WTC11 (cell line): ENCODE measurements at regions not wholly inside any gene's neighbourhood (a gene's known extent, or its start where the extent isn't known, plus 50 kb on each side); places are given as distances from the start of the nearest gene placed in this dataset.
"Not testable (repeated sequence)": the region's sequence is repeated elsewhere in the genome, so short reads cannot be mapped to it uniquely, and the experiment has no call there.

Source experiments
- ATAC-seq: fragments of 200-7000 bp; cut with Tn5 transposase; 2 replicates; pipeline ENCODE4 v1.10.0; 2021; ENCODE audit warnings: mild to moderate bottlenecking, moderate library complexity
- CTCF ChIA-PET: fragments of 300-600 bp; sonication (Branson Sonifier 250); formaldehyde crosslinking; loops from one replicate; lab custom pipeline; 2021; ENCODE audit warnings: antibody characterized with exemption; lab: Charles Lee
- POLR2A ChIA-PET: fragments of 350-600 bp; sonication (Branson Sonifier 250); formaldehyde crosslinking; loops from one replicate; lab custom pipeline; 2021; ENCODE audit warnings: antibody characterized with exemption; lab: Charles Lee
- DNase-seq: peaks from one replicate; pipeline ENCODE4 v3.0.0; 2021; ENCODE audit warnings: low spot score
- H3K27ac Mint-ChIP-seq: 2 replicates; pipeline ENCODE4 v1.8.0; 2021; ENCODE audit warnings: mixed read lengths
- H3K27me3 Mint-ChIP-seq: 2 replicates; pipeline ENCODE4 v1.8.0; 2021; ENCODE audit warnings: low read depth, mild to moderate bottlenecking, moderate library complexity, mixed read lengths
- H3K36me3 Mint-ChIP-seq: 2 replicates; pipeline ENCODE4 v1.8.0; 2021; ENCODE audit warnings: mixed read lengths
- H3K4me1 Mint-ChIP-seq: 2 replicates; pipeline ENCODE4 v1.8.0; 2022; ENCODE audit warnings: mixed read lengths
- H3K4me3 Mint-ChIP-seq: 2 replicates; pipeline ENCODE4 v1.8.0; 2021; ENCODE audit warnings: mild to moderate bottlenecking, moderate library complexity, mixed read lengths
- H3K9me3 Mint-ChIP-seq: 2 replicates; pipeline ENCODE4 v1.8.0; 2021; ENCODE audit warnings: mixed read lengths
- AR ChIP-seq: fragments of 250-450 bp; sonication (Bioruptor Pico); IDR thresholded peaks from 2 replicates; pipeline ENCODE4 v1.9.0; 2021; ENCODE audit warnings: mild to moderate bottlenecking
- CDX4 ChIP-seq: fragments of 250-450 bp; sonication (Bioruptor Pico); IDR thresholded peaks from 2 replicates; pipeline ENCODE4 v1.9.0; 2021; ENCODE audit warnings: moderate library complexity, mild to moderate bottlenecking, inconsistent platforms, borderline replicate concordance
- E2F1 ChIP-seq: sonication (generic); formaldehyde crosslinking; IDR thresholded peaks from 2 replicates; pipeline ENCODE4 v1.8.0; 2022; ENCODE audit warnings: mild to moderate bottlenecking, missing genetic modification reagents
- E2F4 ChIP-seq: sonication (generic); formaldehyde crosslinking; IDR thresholded peaks from 2 replicates; pipeline ENCODE4 v1.8.1; 2022; ENCODE audit warnings: low read depth, mild to moderate bottlenecking, moderate library complexity, missing genetic modification reagents, borderline replicate concordance
- ETV6 ChIP-seq: sonication (generic); formaldehyde crosslinking; IDR thresholded peaks from 2 replicates; pipeline ENCODE4 v1.8.1; 2022; ENCODE audit warnings: mild to moderate bottlenecking, missing genetic modification reagents
- FOXP1 ChIP-seq: sonication (generic); formaldehyde crosslinking; IDR thresholded peaks from 2 replicates; pipeline ENCODE4 v1.8.0; 2022; ENCODE audit warnings: missing genetic modification reagents, mild to moderate bottlenecking, moderate library complexity, borderline replicate concordance
- GABPB1 ChIP-seq: sonication (generic); formaldehyde crosslinking; IDR thresholded peaks from 2 replicates; pipeline ENCODE4 v1.8.1; 2023; ENCODE audit warnings: mild to moderate bottlenecking, missing genetic modification reagents
- MAX ChIP-seq: sonication (generic); formaldehyde crosslinking; IDR thresholded peaks from 2 replicates; pipeline ENCODE4 v1.8.0; 2022; ENCODE audit warnings: mild to moderate bottlenecking, missing genetic modification reagents
- MXD4 ChIP-seq: fragments of 250-450 bp; sonication (Bioruptor Pico); IDR thresholded peaks from 2 replicates; pipeline ENCODE4 v1.8.0; 2021; ENCODE audit warnings: mild to moderate bottlenecking, moderate library complexity, borderline replicate concordance
- NFATC4 ChIP-seq: fragments of 250-450 bp; sonication (Bioruptor Pico); IDR thresholded peaks from 2 replicates; pipeline ENCODE4 v1.9.0; 2021; ENCODE audit warnings: mild to moderate bottlenecking
- NFE2L1 ChIP-seq: sonication (generic); formaldehyde crosslinking; IDR thresholded peaks from 2 replicates; pipeline ENCODE4 v1.8.1; 2023; ENCODE audit warnings: missing genetic modification reagents
- NFYB ChIP-seq: sonication (generic); formaldehyde crosslinking; conservative IDR thresholded peaks from 2 replicates; pipeline ENCODE4 v1.8.0; 2022; ENCODE audit warnings: low read depth, missing genetic modification reagents
- PREB ChIP-seq: sonication (generic); formaldehyde crosslinking; IDR thresholded peaks from 2 replicates; pipeline ENCODE4 v1.8.1; 2022; ENCODE audit warnings: mild to moderate bottlenecking, missing genetic modification reagents, moderate library complexity, borderline replicate concordance
- RELA ChIP-seq: sonication (generic); formaldehyde crosslinking; IDR thresholded peaks from 2 replicates; pipeline ENCODE4 v1.8.1; 2022; ENCODE audit warnings: missing genetic modification reagents, mild to moderate bottlenecking, borderline replicate concordance
- ZNF219 ChIP-seq: sonication (generic); formaldehyde crosslinking; IDR thresholded peaks from 2 replicates; pipeline ENCODE4 v1.8.0; 2023; ENCODE audit warnings: missing genetic modification reagents, mild to moderate bottlenecking, borderline replicate concordance
- ZNF232 ChIP-seq: sonication (generic); formaldehyde crosslinking; IDR thresholded peaks from 2 replicates; pipeline ENCODE4 v1.8.0; 2022; ENCODE audit warnings: mild to moderate bottlenecking, missing genetic modification reagents
- ZNF263 ChIP-seq: sonication (generic); formaldehyde crosslinking; IDR thresholded peaks from 2 replicates; pipeline ENCODE4 v1.8.1; 2022; ENCODE audit warnings: low read depth, mild to moderate bottlenecking, moderate library complexity, missing genetic modification reagents
- ZNF317 ChIP-seq: sonication (generic); formaldehyde crosslinking; IDR thresholded peaks from 2 replicates; pipeline ENCODE4 v1.8.1; 2023; ENCODE audit warnings: low read depth, mild to moderate bottlenecking, moderate library complexity, missing genetic modification reagents, borderline replicate concordance
- ZNF396 ChIP-seq: fragments of 250-450 bp; sonication (Bioruptor Pico); IDR thresholded peaks from 2 replicates; pipeline ENCODE4 v1.8.0; 2021; ENCODE audit warnings: mild to moderate bottlenecking, moderate library complexity, borderline replicate concordance
- ZNF416 ChIP-seq: fragments of 250-450 bp; sonication (Bioruptor Pico); IDR thresholded peaks from 2 replicates; pipeline ENCODE4 v1.9.0; 2021; ENCODE audit warnings: mild to moderate bottlenecking, inconsistent platforms
- ZNF423 ChIP-seq: fragments of 250-450 bp; sonication (Bioruptor Pico); IDR thresholded peaks from 2 replicates; pipeline ENCODE4 v2.1.2; 2022; ENCODE audit warnings: mild to moderate bottlenecking, moderate library complexity
- ZSCAN18 ChIP-seq: fragments of 250-450 bp; sonication (Bioruptor Pico); IDR thresholded peaks from 2 replicates; pipeline ENCODE4 v2.1.2; 2022; ENCODE audit warnings: mild to moderate bottlenecking, moderate library complexity

GRCh38 chr15:87671289-87671688 lies 585.2 kb downstream of the NTRK3 start:
- Mint-ChIP-seq H3K4me3 (no peak overlapping the region), H3K9me3 (peaks cover 20% of the 10 kb centered on the region), H3K27ac (no peak overlapping the region), H3K4me1 (peaks cover 4% of the 10 kb centered on the region; the same call in 1 of the 2 replicates), H3K27me3 (peaks cover 3% of the 10 kb centered on the region; the same call in 1 of the 2 replicates), H3K36me3 (peaks cover 22% of the 10 kb centered on the region)
- DNase-seq (no peak), ATAC-seq (no peak)
- ChIA-PET POLR2A (no interaction called here), CTCF (no interaction called here)
- TF ChIP-seq E2F1 (CRISPR knock-in tag): no peak
- TF ChIP-seq ZNF423 (CRISPR knock-in tag): no peak
- TF ChIP-seq CDX4 (CRISPR knock-in tag): no peak
- no peak for TF ChIP-seq NFE2L1 (CRISPR knock-in tag)
- no peak for TF ChIP-seq ZNF416 (CRISPR knock-in tag)
- no peak for TF ChIP-seq ETV6 (CRISPR knock-in tag)
- no peak for TF ChIP-seq FOXP1 (CRISPR knock-in tag)
- TF ChIP-seq ZNF317 (CRISPR knock-in tag): no peak
- TF ChIP-seq NFYB (CRISPR knock-in tag): no peak
- TF ChIP-seq GABPB1: no peak
- no peak for TF ChIP-seq ZNF219 (CRISPR knock-in tag)
- TF ChIP-seq AR (CRISPR knock-in tag): no peak
- TF ChIP-seq MXD4 (CRISPR knock-in tag): no peak
- no peak for TF ChIP-seq MAX

- DNase-seq (no peak), ATAC-seq (no peak)
- H3K36me3 Mint-ChIP-seq: peaks cover 25% of the 10 kb centered on the region
- H3K27me3 Mint-ChIP-seq: peaks cover 3% of the 10 kb centered on the region; the same call in 1 of the 2 replicates
- TF ChIP-seq ZSCAN18 (CRISPR knock-in tag): no peak
- no peak for TF ChIP-seq NFE2L1 (CRISPR knock-in tag)
- no peak for TF ChIP-seq E2F4 (CRISPR knock-in tag)
- TF ChIP-seq ZNF263 (CRISPR knock-in tag): no peak
- no peak for TF ChIP-seq ZNF396 (CRISPR knock-in tag)
- no peak for TF ChIP-seq RELA (CRISPR knock-in tag)
- no peak for TF ChIP-seq NFATC4
- no peak for TF ChIP-seq PREB (CRISPR knock-in tag)
- TF ChIP-seq ZNF232: no peak
- no peak for TF ChIP-seq CDX4 (CRISPR knock-in tag)
- ChIA-PET POLR2A (no interaction called here), CTCF (no interaction called here)
- H3K4me1 Mint-ChIP-seq: peaks cover 4% of the 10 kb centered on the region; the same call in 1 of the 2 replicates
- no peak overlapping the region for H3K4me3 Mint-ChIP-seq
- H3K9me3 Mint-ChIP-seq: peaks cover 29% of the 10 kb centered on the region
- no peak overlapping the region for H3K27ac Mint-ChIP-seq
Measured at GRCh38 chr15:87669846-87670245, 586.7 kb downstream of the NTRK3 start.

- H3K27ac Mint-ChIP-seq, DNase-seq, H3K4me3 Mint-ChIP-seq, POLR2A ChIA-PET, H3K27me3 Mint-ChIP-seq, H3K4me1 Mint-ChIP-seq, CTCF ChIA-PET, ATAC-seq: not testable (repeated sequence)
- H3K36me3 Mint-ChIP-seq: peaks cover 25% of the 10 kb centered on the region
- peaks cover 36% of the 10 kb centered on the region for H3K9me3 Mint-ChIP-seq
Measured at GRCh38 chr15:87668768-87669564, 587.6 kb downstream of the NTRK3 start.
